GM12872 (cell line): ENCODE measurements at regions not wholly inside any gene's neighbourhood (a gene's known extent, or its start where the extent isn't known, plus 50 kb on each side); places are given as distances from the start of the nearest gene placed in this dataset.

Source experiments
- TF ChIP-seq, protein P1 (sequence below): IDR thresholded peaks from 3 replicates; pipeline ENCODE4 v1.5.1; 2011; ENCODE audit warnings: low read depth, mild to moderate bottlenecking, low read length, moderate library complexity; ENCODE audit not compliant: insufficient read depth

- TF ChIP-seq, protein P1, sequence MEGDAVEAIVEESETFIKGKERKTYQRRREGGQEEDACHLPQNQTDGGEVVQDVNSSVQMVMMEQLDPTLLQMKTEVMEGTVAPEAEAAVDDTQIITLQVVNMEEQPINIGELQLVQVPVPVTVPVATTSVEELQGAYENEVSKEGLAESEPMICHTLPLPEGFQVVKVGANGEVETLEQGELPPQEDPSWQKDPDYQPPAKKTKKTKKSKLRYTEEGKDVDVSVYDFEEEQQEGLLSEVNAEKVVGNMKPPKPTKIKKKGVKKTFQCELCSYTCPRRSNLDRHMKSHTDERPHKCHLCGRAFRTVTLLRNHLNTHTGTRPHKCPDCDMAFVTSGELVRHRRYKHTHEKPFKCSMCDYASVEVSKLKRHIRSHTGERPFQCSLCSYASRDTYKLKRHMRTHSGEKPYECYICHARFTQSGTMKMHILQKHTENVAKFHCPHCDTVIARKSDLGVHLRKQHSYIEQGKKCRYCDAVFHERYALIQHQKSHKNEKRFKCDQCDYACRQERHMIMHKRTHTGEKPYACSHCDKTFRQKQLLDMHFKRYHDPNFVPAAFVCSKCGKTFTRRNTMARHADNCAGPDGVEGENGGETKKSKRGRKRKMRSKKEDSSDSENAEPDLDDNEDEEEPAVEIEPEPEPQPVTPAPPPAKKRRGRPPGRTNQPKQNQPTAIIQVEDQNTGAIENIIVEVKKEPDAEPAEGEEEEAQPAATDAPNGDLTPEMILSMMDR = no peak
These were observed 1277.4 kb downstream of the LRFN5 start for GRCh38 chr14:42884100-42884499.

DNA sequence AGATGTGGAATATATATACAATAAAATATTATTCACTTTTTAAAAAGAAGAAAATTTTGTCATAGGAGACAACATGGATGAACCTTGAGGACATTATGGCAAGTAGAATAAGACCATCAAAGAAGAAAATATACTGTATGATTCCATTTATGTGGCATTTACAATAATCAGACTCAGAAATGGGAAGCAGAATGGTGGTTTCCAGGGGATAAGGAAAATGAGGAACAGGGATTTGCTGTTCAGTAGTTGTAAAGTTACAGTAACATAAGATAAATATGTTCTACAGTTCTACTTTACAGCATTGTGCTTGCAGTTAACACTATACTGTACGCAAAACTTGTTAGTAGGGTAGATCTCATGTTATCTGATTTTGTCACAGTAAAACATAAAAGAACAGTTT is 1271.0 kb downstream of the LRFN5 start:
- TF ChIP-seq, protein P1 = no peak

GRCh38 chr14:42872786-42873185 is 1266.1 kb downstream of the LRFN5 start:
- TF ChIP-seq, protein P1 = no peak

DNA sequence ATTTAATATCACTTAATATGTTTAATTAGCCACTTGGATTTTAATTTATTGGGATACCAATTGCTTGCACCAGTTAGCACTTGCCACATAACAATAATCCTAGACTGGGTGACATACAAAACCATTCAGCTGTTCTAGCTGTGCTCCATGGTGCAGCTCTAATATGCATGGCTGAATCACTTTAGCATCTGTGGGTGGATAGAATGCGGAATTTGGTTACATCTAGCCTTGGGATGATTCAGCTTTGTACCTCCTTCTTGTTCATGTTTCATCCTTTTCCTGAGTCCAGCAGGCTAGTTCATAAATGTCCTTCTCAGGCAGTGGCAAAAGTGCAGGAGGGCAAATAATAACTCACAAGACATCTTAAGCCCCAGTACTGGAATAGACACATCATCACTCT is 1263.0 kb downstream of the LRFN5 start:
- TF ChIP-seq, protein P1 = no peak

DNA sequence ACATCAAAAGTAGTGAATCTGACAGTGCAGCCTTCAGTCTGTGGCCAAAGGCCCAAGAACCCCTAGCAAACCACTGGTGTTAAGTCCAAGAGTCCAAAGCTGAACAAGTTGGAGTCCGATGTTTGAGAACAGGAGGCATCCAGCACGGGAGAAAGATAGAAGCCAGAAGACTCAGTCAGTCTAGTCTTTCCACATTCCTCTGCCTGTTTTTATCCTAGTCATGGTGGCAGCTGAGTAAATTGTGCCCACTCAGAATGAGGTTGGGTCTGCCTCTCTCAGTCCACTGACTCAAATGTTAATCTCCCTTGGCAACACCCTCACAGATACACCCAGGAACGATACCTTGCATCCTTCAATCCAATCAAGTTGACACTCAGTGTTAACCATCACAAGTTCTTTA is 1255.4 kb downstream of the LRFN5 start:
- TF ChIP-seq, protein P1 = no peak

GRCh38 chr14:42860371-42860770 is 1253.7 kb downstream of the LRFN5 start:
- TF ChIP-seq, protein P1 = no peak

DNA sequence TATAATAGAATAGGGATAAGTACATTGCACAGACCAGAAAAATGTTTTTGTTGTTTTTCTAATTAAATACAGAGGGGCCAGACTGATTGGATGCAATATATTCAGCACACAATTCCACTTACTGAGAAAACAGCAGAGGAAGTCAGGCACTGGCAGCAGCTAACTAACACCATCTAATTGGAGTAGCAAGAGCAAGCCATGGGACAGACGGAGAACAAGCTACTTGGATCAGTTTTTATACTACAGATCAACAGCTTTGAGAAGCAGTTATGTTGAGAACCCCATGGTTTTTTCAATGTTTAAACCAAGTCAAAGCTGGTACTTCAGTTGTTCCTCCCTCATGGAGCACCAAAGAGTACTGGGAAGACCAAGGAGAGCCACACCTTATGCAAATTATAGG is 1249.4 kb downstream of the LRFN5 start:
- TF ChIP-seq, protein P1 = no peak

DNA sequence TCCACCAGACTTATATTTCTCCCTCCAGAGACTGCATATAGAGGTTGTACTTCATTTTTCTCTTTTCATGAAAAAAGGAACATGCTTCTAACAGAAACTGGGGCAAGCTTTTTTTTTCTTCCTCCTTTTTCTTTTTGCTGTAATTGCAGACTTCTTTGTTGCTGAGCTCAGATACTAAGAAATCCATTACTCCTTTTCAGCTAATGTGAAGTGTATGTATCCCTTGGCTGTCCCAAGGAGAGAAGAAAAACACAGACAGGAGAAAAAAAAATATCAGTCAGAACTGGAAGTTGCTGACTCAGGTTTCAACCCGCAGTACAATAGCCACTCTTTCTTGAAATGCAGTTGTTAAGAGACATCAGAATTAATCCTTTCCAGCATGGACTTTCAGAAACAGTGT is 1248.4 kb downstream of the LRFN5 start:
- TF ChIP-seq, protein P1 = no peak
